OCI-LY1 (cell line): ENCODE measurements at regions not wholly inside any gene's neighbourhood (a gene's known extent, or its start where the extent isn't known, plus 50 kb on each side); places are given as distances from the start of the nearest gene placed in this dataset.

Experiments
- H2AFZ ChIP-seq: fragments of 200-600 bp; sonication (generic), shearing (Covaris generic); 2 replicates; pipeline ENCODE4 v1.6.0; 2014; ENCODE audit warnings: antibody characterized with exemption, mild to moderate bottlenecking, low read length
- H3F3A ChIP-seq: fragments of 200-600 bp; sonication (generic), shearing (Covaris generic); 2 replicates; pipeline ENCODE4 v1.6.0; 2014; ENCODE audit warnings: mild to moderate bottlenecking, antibody characterized with exemption, low read length, moderate library complexity; ENCODE audit not compliant: insufficient read depth
- H3K27ac ChIP-seq: fragments of 200-600 bp; sonication (generic); 2 replicates; pipeline ENCODE4 v1.5.1; 2014; ENCODE audit warnings: low read length, mixed run types, mild to moderate bottlenecking, low read depth; ENCODE audit not compliant: poor library complexity, severe bottlenecking
- H3K27me3 ChIP-seq: fragments of 200-600 bp; sonication (generic); 2 replicates; pipeline ENCODE4 v1.6.0; 2014; ENCODE audit warnings: antibody characterized with exemption, mild to moderate bottlenecking, low read length, moderate library complexity; ENCODE audit not compliant: insufficient read depth
- H3K36me3 ChIP-seq: fragments of 200-600 bp; sonication (generic); 2 replicates; pipeline ENCODE4 v1.6.1; 2014; ENCODE audit warnings: mild to moderate bottlenecking, antibody characterized with exemption, low read length, moderate library complexity, mixed read lengths; ENCODE audit not compliant: insufficient read depth
- H3K4me1 ChIP-seq: fragments of 200-600 bp; sonication (generic); 2 replicates; pipeline ENCODE4 v1.5.1; 2014; ENCODE audit warnings: mild to moderate bottlenecking, low read length, moderate library complexity; ENCODE audit not compliant: insufficient read depth, severe bottlenecking
- H3K4me2 ChIP-seq: fragments of 200-600 bp; sonication (generic), shearing (Covaris generic); 2 replicates; pipeline ENCODE4 v1.6.1; 2014; ENCODE audit warnings: low read length
- H3K4me3 ChIP-seq: fragments of 200-600 bp; sonication (generic); 2 replicates; pipeline ENCODE4 v1.5.1; 2014; ENCODE audit warnings: low read length, low read depth, mild to moderate bottlenecking, mixed read lengths; ENCODE audit not compliant: poor library complexity, severe bottlenecking
- H3K79me2 ChIP-seq: fragments of 200-600 bp; shearing (Covaris generic); 2 replicates; pipeline ENCODE4 v1.6.1; 2016; ENCODE audit warnings: mixed run types, low read length, mixed read lengths; ENCODE audit not compliant: insufficient read depth
- H3K9ac ChIP-seq: fragments of 200-600 bp; sonication (generic), shearing (Covaris generic); 2 replicates; pipeline ENCODE4 v1.6.1; 2014; ENCODE audit warnings: mild to moderate bottlenecking, low read length, mixed read lengths
- H3K9me2 ChIP-seq: fragments of 200-600 bp; sonication (generic), shearing (Covaris generic); 2 replicates; pipeline ENCODE4 v1.6.1; 2014; ENCODE audit warnings: low read depth, mild to moderate bottlenecking, low read length, mixed read lengths
- H3K9me3 ChIP-seq: fragments of 200-600 bp; shearing (Covaris generic); 2 replicates; pipeline ENCODE4 v1.6.1; 2014; ENCODE audit warnings: low read length, mixed read lengths
- H4K20me1 ChIP-seq: fragments of 200-600 bp; sonication (generic), shearing (Covaris generic); 2 replicates; pipeline ENCODE4 v1.6.0; 2016; ENCODE audit warnings: mild to moderate bottlenecking, low read length; ENCODE audit not compliant: insufficient read depth
- EZH2 ChIP-seq: fragments of 200-600 bp; sonication (generic), shearing (Covaris generic); IDR thresholded peaks from 2 replicates; pipeline ENCODE4 v1.8.0; 2017; ENCODE audit warnings: borderline replicate concordance, mixed run types, mild to moderate bottlenecking, antibody characterized with exemption, low read length, moderate library complexity, mixed read lengths
- TF ChIP-seq, protein P1 (sequence below): fragments of 200-600 bp; sonication (generic), shearing (Covaris generic); IDR thresholded peaks from 2 replicates; pipeline ENCODE4 v1.5.1; 2017; ENCODE audit warnings: mild to moderate bottlenecking, antibody characterized with exemption, low read length, moderate library complexity, mixed read lengths

DNA sequence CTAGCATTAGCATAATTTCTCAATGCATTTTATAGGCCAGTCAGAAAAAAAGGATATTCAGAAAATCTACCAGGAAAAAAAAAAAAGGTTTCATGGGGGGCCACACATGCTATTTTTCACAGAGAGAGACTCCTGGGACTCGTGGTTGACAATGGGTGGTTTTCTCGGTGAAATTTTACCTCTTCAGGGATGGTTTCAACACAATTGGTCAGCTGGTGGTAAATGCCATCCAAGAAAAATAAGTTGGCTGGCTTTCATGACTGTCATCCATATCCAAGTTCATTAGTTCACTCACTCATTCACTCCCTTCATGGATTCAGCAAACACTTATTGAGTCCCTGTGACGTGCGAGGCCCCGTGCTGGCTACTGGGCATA, 217.3 kb downstream of the SHQ1 start:
- no peak overlapping the region for H3K4me3 ChIP-seq
- no peak overlapping the region for H3K27ac ChIP-seq
- H4K20me1 ChIP-seq = no peaks in the 10 kb centered on the region
- H3K4me2 ChIP-seq = no peak overlapping the region
- H3F3A ChIP-seq = no peaks in the 10 kb centered on the region
- H3K36me3 ChIP-seq = no peaks in the 10 kb centered on the region
- TF ChIP-seq, protein P1, sequence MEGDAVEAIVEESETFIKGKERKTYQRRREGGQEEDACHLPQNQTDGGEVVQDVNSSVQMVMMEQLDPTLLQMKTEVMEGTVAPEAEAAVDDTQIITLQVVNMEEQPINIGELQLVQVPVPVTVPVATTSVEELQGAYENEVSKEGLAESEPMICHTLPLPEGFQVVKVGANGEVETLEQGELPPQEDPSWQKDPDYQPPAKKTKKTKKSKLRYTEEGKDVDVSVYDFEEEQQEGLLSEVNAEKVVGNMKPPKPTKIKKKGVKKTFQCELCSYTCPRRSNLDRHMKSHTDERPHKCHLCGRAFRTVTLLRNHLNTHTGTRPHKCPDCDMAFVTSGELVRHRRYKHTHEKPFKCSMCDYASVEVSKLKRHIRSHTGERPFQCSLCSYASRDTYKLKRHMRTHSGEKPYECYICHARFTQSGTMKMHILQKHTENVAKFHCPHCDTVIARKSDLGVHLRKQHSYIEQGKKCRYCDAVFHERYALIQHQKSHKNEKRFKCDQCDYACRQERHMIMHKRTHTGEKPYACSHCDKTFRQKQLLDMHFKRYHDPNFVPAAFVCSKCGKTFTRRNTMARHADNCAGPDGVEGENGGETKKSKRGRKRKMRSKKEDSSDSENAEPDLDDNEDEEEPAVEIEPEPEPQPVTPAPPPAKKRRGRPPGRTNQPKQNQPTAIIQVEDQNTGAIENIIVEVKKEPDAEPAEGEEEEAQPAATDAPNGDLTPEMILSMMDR = no peak
- H3K79me2 ChIP-seq = no peaks in the 10 kb centered on the region
- no peaks in the 10 kb centered on the region for H3K27me3 ChIP-seq
- no peak overlapping the region for H3K9ac ChIP-seq
- H3K9me3 ChIP-seq = no peaks in the 10 kb centered on the region
- H2AFZ ChIP-seq = no peak overlapping the region
- no peaks in the 10 kb centered on the region for H3K4me1 ChIP-seq
- H3K9me2 ChIP-seq = no peaks in the 10 kb centered on the region

DNA sequence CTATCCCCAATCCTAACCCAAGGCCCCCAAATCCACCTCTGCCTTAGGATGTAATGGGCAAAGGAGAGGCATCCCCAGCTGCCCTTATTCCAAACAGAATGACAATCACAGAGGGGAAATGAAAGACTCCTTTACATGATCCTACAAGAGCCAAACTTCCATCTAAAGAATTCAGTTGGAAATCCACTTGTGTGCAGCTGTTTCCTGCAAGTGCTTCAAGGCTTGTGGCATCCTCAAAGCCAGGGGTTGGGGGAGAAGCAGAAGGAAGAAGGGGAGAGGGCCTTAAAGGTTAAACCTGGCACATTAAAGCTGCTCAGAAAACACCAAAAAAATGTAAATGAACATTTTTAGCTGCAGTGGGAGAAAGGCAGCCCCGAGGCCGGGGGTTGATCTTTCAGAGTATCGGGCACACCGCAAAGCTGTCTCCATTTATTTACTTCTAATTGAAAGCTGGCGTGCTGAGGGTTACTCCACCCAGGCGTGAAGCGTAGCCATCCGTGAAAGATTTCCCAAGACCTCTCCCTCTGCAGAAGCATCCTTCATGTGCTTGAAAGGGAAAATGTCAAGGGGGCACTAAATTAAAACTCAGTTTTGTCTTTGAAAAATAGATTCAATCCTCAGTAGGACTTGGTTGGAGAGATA, 217.8 kb downstream of the SHQ1 start:
- Histone ChIP-seq H3K4me1 (no peaks in the 10 kb centered on the region), H2AFZ (no peak overlapping the region), H3K36me3 (no peaks in the 10 kb centered on the region), H3K4me2 (no peak overlapping the region), H3F3A (no peaks in the 10 kb centered on the region), H3K9me3 (no peaks in the 10 kb centered on the region), H4K20me1 (no peaks in the 10 kb centered on the region), H3K27ac (no peak overlapping the region), H3K4me3 (no peak overlapping the region), H3K9ac (no peak overlapping the region), H3K9me2 (no peaks in the 10 kb centered on the region), H3K79me2 (no peaks in the 10 kb centered on the region), H3K27me3 (no peaks in the 10 kb centered on the region)
- TF ChIP-seq, protein P1 = no peak
- TF ChIP-seq EZH2 = no peak

DNA sequence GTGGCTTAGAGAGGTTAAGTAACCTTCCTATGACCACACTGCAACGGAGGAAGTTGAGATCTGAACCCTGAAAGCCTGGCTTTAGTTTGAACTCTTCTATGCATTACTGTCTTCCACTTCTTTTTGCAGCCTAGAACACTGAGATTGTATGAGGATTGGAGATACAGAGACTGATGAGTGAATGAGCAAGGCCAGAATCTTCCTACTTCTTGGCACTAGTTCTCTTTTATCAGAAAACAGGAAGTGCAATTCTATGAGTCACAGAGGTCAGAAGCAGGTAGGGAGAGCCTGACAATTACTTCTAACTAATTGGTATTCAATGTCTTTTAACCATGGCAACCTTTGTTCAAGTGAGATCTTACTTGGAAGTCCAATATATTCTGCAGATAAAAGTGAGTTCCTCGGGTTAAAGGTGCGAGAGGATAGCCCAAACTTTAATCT, 219.0 kb downstream of the SHQ1 start:
- no peaks in the 10 kb centered on the region for H3K9me3 ChIP-seq
- no peak overlapping the region for H3K27ac ChIP-seq
- H3K36me3 ChIP-seq = no peaks in the 10 kb centered on the region
- no peaks in the 10 kb centered on the region for H3K79me2 ChIP-seq
- H2AFZ ChIP-seq = no peak overlapping the region
- no peaks in the 10 kb centered on the region for H4K20me1 ChIP-seq
- TF ChIP-seq, protein P1 = no peak
- TF ChIP-seq EZH2 = no peak
- no peaks in the 10 kb centered on the region for H3K27me3 ChIP-seq
- no peak overlapping the region for H3K9ac ChIP-seq
- H3K4me1 ChIP-seq = no peaks in the 10 kb centered on the region
- no peak overlapping the region for H3K4me2 ChIP-seq
- H3K4me3 ChIP-seq = no peak overlapping the region
- no peaks in the 10 kb centered on the region for H3K9me2 ChIP-seq
- H3F3A ChIP-seq = no peaks in the 10 kb centered on the region
